ENCODE measurements at regions not wholly inside any gene's neighbourhood (a gene's known extent, or its start where the extent isn't known, plus 50 kb on each side); places are given as distances from the start of the nearest gene placed in this dataset.

- H3K36me3 ChIP-seq = no peaks in the 10 kb centered on the region
- no peaks in the 10 kb centered on the region for H3K9me3 ChIP-seq
- H3K27ac ChIP-seq = no peak overlapping the region
- H3K27me3 ChIP-seq = peaks cover 0 to 10% (median 0%) of the 10 kb centered on the region in 4 donors
- 19 to 22% methylated on average over 5 of the region's 5 CpGs for WGBS, 2 donors
- intact Hi-C loops (cut with DNase I) = no loop called here
- TF ChIP-seq CTCF (IDR thresholded peaks at IDR 0.05) (no peak), POLR2A (IDR thresholded peaks at IDR 0.05) (no peak)
- no peak for DNase-seq
- H3K4me3 ChIP-seq = no peak overlapping the region
- H3K4me1 ChIP-seq = no peaks in the 10 kb centered on the region
Measured at GRCh38 chr5:141779503-141779973, 97.5 kb upstream of the ARAP3 start.

- intact Hi-C loops (cut with DNase I) = no loop called here
- Histone ChIP-seq H3K4me1 (no peaks in the 10 kb centered on the region), H3K27me3 (peaks cover 0 to 13% (median 0%) of the 10 kb centered on the region in 4 donors), H3K4me3 (no peak overlapping the region), H3K9me3 (no peaks in the 10 kb centered on the region), H3K36me3 (no peaks in the 10 kb centered on the region), H3K27ac (no peak overlapping the region)
- WGBS, 2 donors = 69 to 87% methylated on average over 4 of the region's 4 CpGs
- no peak for TF ChIP-seq CTCF (IDR thresholded peaks at IDR 0.05)
- no peak for TF ChIP-seq POLR2A (IDR thresholded peaks at IDR 0.05)
- no peak for DNase-seq
Measured at GRCh38 chr5:141778683-141779082, 96.7 kb upstream of the ARAP3 start.

GRCh38 chr5:141778206-141778605, 96.2 kb upstream of the ARAP3 start:
- DNase-seq = no peak
- intact Hi-C loops (cut with DNase I) = no loop called here

GRCh38 chr5:141777711-141778110, 95.7 kb upstream of the ARAP3 start:
- intact Hi-C loops (cut with DNase I) = no loop called here
- H3K4me1 ChIP-seq = no peaks in the 10 kb centered on the region
- H3K4me3 ChIP-seq = no peak overlapping the region
- peaks cover 0 to 16% (median 0%) of the 10 kb centered on the region in 4 donors for H3K27me3 ChIP-seq
- no peak overlapping the region for H3K27ac ChIP-seq
- DNase-seq = no peak
- no peaks in the 10 kb centered on the region for H3K36me3 ChIP-seq
- H3K9me3 ChIP-seq = no peaks in the 10 kb centered on the region
- WGBS, 2 donors = 63 to 83% methylated on average over 1 to 2 of the region's 2 CpGs
- TF ChIP-seq POLR2A (IDR thresholded peaks at IDR 0.05) = no peak
- no peak for TF ChIP-seq CTCF (IDR thresholded peaks at IDR 0.05)

More at GRCh38 chr5:141778206-141778605, 96.2 kb upstream of the ARAP3 start:
- WGBS, 2 donors = 32 to 37% methylated on average over 8 to 11 of the region's 11 CpGs
- Histone ChIP-seq H3K36me3 (no peaks in the 10 kb centered on the region), H3K4me1 (no peaks in the 10 kb centered on the region), H3K27ac (no peak overlapping the region), H3K27me3 (peaks cover 0 to 16% (median 0%) of the 10 kb centered on the region in 4 donors), H3K4me3 (no peak overlapping the region), H3K9me3 (no peaks in the 10 kb centered on the region)
- TF ChIP-seq POLR2A (IDR thresholded peaks at IDR 0.05) (no peak), CTCF (IDR thresholded peaks at IDR 0.05) (no peak)

- 72 to 83% methylated on average over 3 of the region's 3 CpGs for WGBS, 2 donors
Measured at GRCh38 chr5:141777130-141777529, 95.1 kb upstream of the ARAP3 start.

More at GRCh38 chr5:141777130-141777529, 95.1 kb upstream of the ARAP3 start:
- TF ChIP-seq POLR2A (IDR thresholded peaks at IDR 0.05) (no peak), CTCF (IDR thresholded peaks at IDR 0.05) (no peak)
- no peaks in the 10 kb centered on the region for H3K4me1 ChIP-seq
- DNase-seq = no peak
- no peaks in the 10 kb centered on the region for H3K36me3 ChIP-seq
- H3K27me3 ChIP-seq = peaks cover 0 to 21% (median 0%) of the 10 kb centered on the region in 4 donors
- no peak overlapping the region for H3K27ac ChIP-seq
- intact Hi-C loops (cut with DNase I) = no loop called here
- H3K9me3 ChIP-seq = no peaks in the 10 kb centered on the region
- no peak overlapping the region for H3K4me3 ChIP-seq

Measured in esophagus squamous epithelium (tissue), 5 donors.